ENCODE measurements at regions not wholly inside any gene's neighbourhood (a gene's known extent, or its start where the extent isn't known, plus 50 kb on each side); places are given as distances from the start of the nearest gene placed in this dataset.

DNA sequence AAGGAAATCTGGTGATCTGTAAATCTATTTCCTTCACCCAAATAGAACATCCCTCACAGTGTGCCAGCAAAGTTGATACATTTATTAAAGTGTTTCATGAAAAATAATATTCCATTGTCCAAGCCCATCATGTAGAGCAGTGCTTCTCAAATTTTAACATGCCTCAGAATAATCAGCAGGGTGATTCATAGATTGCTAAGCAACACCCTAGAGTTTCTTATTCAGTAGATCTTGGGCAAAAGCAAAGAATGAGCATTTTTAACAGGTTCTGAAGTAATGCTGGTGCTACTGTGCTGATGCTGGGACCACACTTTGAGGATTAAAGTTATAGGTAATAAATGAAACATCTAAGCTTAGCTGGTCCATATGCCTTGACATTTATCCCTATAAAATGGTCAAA, 210.5 kb downstream of the ZIC4 start:
- ATAC-seq (ENCODE audit: low read depth) = peak; percentile 12; the same call in 1 of the 2 replicates
- no peaks in the 10 kb centered on the region for H3K79me1 ChIP-seq (ENCODE audit: low read depth in 1 of 2, low read length in 2 of 2)

More for the DNA sequence above, 210.5 kb downstream of the ZIC4 start:
- Histone ChIP-seq H3K9ac (ENCODE audit: low read depth, low read length) (no peak overlapping the region), H3K23ac (ENCODE audit: low read depth, low read length) (no peak overlapping the region), H3K36me3 (ENCODE audit: control insufficient read depth, insufficient read depth, low read length) (no peaks in the 10 kb centered on the region), H2AFZ (replicated peaks; ENCODE audit: low read length, poor library complexity) (no peak overlapping the region), H2AK9ac (replicated peaks; ENCODE audit: low read depth, low read length, poor library complexity) (no peak overlapping the region), H2BK20ac (ENCODE audit: low read depth, low read length) (no peak overlapping the region), H2BK5ac (ENCODE audit: low read depth, low read length, poor library complexity, severe bottlenecking) (no peak overlapping the region), H3K4me3 (ENCODE audit: insufficient read depth, low read depth, low read length) (no peak overlapping the region), H2BK120ac (ENCODE audit: low read depth, low read length) (no peak overlapping the region), H4K5ac (ENCODE audit: low read depth, low read length) (no peak overlapping the region), H2AK5ac (ENCODE audit: low read depth, low read length) (no peak overlapping the region), H3K56ac (ENCODE audit: extremely low read depth, insufficient read depth, low read length) (no peak overlapping the region), H4K91ac (ENCODE audit: insufficient read depth, low read depth, low read length) (no peak overlapping the region), H4K20me1 (ENCODE audit: insufficient read depth, low read length) (no peaks in the 10 kb centered on the region), H3K4ac (ENCODE audit: low read depth, low read length) (no peak overlapping the region), H3K9me1 (ENCODE audit: insufficient read depth, low read length) (no peaks in the 10 kb centered on the region; the same call in 1 of the 2 replicates), H3K4me2 (ENCODE audit: low read depth, low read length) (no peak overlapping the region), H3K18ac (ENCODE audit: low read depth, low read length) (no peak overlapping the region), H3K4me1 (ENCODE audit: control insufficient read depth, insufficient read depth, low read length) (no peaks in the 10 kb centered on the region), H3K14ac (replicated peaks; ENCODE audit: low read depth, low read length) (no peak overlapping the region), H3K27me3 (ENCODE audit: control insufficient read depth, insufficient read depth, low read length) (no peaks in the 10 kb centered on the region), H3K27ac (ENCODE audit: insufficient read depth, low read length) (no peak overlapping the region), H3K9me3 (ENCODE audit: control insufficient read depth, insufficient read depth, low read length) (no peaks in the 10 kb centered on the region), H4K8ac (ENCODE audit: low read depth in 2 of 2, low read length in 2 of 2) (no peak overlapping the region), H2BK15ac (ENCODE audit: low read depth, low read length) (no peak overlapping the region)
- CTCF ChIA-PET = no interaction called here
- no TSS peak for BruUV-seq (replicated peaks)
- dilution Hi-C loops (cut with HindIII; ENCODE audit: low sequenced_read_pairs, unreplicated experiment) = no loop called here
- intact Hi-C loops (cut with micrococcal nuclease) = no loop called here
- in situ Hi-C loops (cut with MboI; ENCODE audit: low sequenced_read_pairs) = no loop called here
- peak; percentile 18 for DNase-seq
- TF ChIP-seq, protein P1, sequence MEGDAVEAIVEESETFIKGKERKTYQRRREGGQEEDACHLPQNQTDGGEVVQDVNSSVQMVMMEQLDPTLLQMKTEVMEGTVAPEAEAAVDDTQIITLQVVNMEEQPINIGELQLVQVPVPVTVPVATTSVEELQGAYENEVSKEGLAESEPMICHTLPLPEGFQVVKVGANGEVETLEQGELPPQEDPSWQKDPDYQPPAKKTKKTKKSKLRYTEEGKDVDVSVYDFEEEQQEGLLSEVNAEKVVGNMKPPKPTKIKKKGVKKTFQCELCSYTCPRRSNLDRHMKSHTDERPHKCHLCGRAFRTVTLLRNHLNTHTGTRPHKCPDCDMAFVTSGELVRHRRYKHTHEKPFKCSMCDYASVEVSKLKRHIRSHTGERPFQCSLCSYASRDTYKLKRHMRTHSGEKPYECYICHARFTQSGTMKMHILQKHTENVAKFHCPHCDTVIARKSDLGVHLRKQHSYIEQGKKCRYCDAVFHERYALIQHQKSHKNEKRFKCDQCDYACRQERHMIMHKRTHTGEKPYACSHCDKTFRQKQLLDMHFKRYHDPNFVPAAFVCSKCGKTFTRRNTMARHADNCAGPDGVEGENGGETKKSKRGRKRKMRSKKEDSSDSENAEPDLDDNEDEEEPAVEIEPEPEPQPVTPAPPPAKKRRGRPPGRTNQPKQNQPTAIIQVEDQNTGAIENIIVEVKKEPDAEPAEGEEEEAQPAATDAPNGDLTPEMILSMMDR (conservative IDR thresholded peaks at IDR 0.05; ENCODE audit: low read depth, low read length) = no peak
- no peak for TF ChIP-seq CHD1 (IDR thresholded peaks at IDR 0.05; ENCODE audit: low read depth, low read length)
- no peak for TF ChIP-seq RAD21 (IDR thresholded peaks at IDR 0.05; ENCODE audit: low read length)
- TF ChIP-seq, protein P2, sequence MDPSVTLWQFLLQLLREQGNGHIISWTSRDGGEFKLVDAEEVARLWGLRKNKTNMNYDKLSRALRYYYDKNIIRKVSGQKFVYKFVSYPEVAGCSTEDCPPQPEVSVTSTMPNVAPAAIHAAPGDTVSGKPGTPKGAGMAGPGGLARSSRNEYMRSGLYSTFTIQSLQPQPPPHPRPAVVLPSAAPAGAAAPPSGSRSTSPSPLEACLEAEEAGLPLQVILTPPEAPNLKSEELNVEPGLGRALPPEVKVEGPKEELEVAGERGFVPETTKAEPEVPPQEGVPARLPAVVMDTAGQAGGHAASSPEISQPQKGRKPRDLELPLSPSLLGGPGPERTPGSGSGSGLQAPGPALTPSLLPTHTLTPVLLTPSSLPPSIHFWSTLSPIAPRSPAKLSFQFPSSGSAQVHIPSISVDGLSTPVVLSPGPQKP (IDR thresholded peaks at IDR 0.05; ENCODE audit: borderline replicate concordance, low read depth, low read length) = no peak
- no peak for TF ChIP-seq FOS (IDR thresholded peaks at IDR 0.05; ENCODE audit: low read depth, low read length)
- TF ChIP-seq CEBPB (IDR thresholded peaks at IDR 0.05; ENCODE audit: low read depth, low read length) = no peak
- TF ChIP-seq, protein P3, sequence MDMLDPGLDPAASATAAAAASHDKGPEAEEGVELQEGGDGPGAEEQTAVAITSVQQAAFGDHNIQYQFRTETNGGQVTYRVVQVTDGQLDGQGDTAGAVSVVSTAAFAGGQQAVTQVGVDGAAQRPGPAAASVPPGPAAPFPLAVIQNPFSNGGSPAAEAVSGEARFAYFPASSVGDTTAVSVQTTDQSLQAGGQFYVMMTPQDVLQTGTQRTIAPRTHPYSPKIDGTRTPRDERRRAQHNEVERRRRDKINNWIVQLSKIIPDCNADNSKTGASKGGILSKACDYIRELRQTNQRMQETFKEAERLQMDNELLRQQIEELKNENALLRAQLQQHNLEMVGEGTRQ (IDR thresholded peaks at IDR 0.05; ENCODE audit: low read depth, low read length) = no peak
- no peak for TF ChIP-seq RFX5 (IDR thresholded peaks at IDR 0.05; ENCODE audit: low read depth, low read length)
- no peak for TF ChIP-seq MAFK (IDR thresholded peaks at IDR 0.05; ENCODE audit: low read depth, low read length)
- TF ChIP-seq RCOR1 (IDR thresholded peaks at IDR 0.05; ENCODE audit: insufficient replicate concordance, low read length) = no peak
- TF ChIP-seq POLR2A (IDR thresholded peaks at IDR 0.05; ENCODE audit: low read depth, low read length) = no peak
- no peak for TF ChIP-seq NFE2L2 (IDR thresholded peaks at IDR 0.05; ENCODE audit: low read depth, low read length)
- POLR2A ChIA-PET (ENCODE audit: unreplicated experiment) = no interaction called here
